AG10803 (cell line): ENCODE measurements at regions not wholly inside any gene's neighbourhood (a gene's known extent, or its start where the extent isn't known, plus 50 kb on each side); places are given as distances from the start of the nearest gene placed in this dataset.

Experiments
- DNase-seq: peaks from one replicate; pipeline ENCODE4 v3.0.0; 2010; ENCODE audit warnings: low read depth
- H3K4me3 ChIP-seq: 2 replicates; pipeline ENCODE4 v1.5.1; 2011; ENCODE audit warnings: mild to moderate bottlenecking, low read length, control low read depth
- CTCF ChIP-seq: conservative IDR thresholded peaks from 2 replicates; pipeline ENCODE4 v1.5.1; 2011; ENCODE audit warnings: mild to moderate bottlenecking, low read length, control low read depth, inconsistent platforms

GRCh38 chr2:177051278-177051677 lies 161.3 kb upstream of the HNRNPA3 start:
- DNase-seq = no peak
- TF ChIP-seq CTCF = no peak
- H3K4me3 ChIP-seq = no peak overlapping the region

- H3K4me3 ChIP-seq = no peak overlapping the region
- DNase-seq = no peak
- TF ChIP-seq CTCF = no peak
These were observed 160.1 kb upstream of the HNRNPA3 start for GRCh38 chr2:177052471-177052870.

GRCh38 chr2:177053038-177053437 lies 159.6 kb upstream of the HNRNPA3 start:
- no peak for TF ChIP-seq CTCF
- H3K4me3 ChIP-seq = no peak overlapping the region
- DNase-seq = peak; percentile 6

GRCh38 chr2:177053716-177054115 lies 158.9 kb upstream of the HNRNPA3 start:
- no peak overlapping the region for H3K4me3 ChIP-seq
- no peak for TF ChIP-seq CTCF
- no peak for DNase-seq

GRCh38 chr2:177056481-177056929 lies 156.1 kb upstream of the HNRNPA3 start:
- no peak; the same call in 1 of the 2 replicates for TF ChIP-seq CTCF
- no peak for DNase-seq
- H3K4me3 ChIP-seq = no peak overlapping the region

- DNase-seq = no peak
- H3K4me3 ChIP-seq = no peak overlapping the region
- no peak for TF ChIP-seq CTCF
These were observed 153.8 kb upstream of the HNRNPA3 start for GRCh38 chr2:177058747-177059146.

GRCh38 chr2:177059293-177059692 lies 153.3 kb upstream of the HNRNPA3 start:
- no peak overlapping the region for H3K4me3 ChIP-seq
- DNase-seq = no peak
- TF ChIP-seq CTCF = no peak
